HG02970 (cell line): ENCODE measurements at regions not wholly inside any gene's neighbourhood (a gene's known extent, or its start where the extent isn't known, plus 50 kb on each side); places are given as distances from the start of the nearest gene placed in this dataset.
"Not testable (repeated sequence)": the region's sequence is repeated elsewhere in the genome, so short reads cannot be mapped to it uniquely, and the experiment has no call there.

Experiments
- ATAC-seq: cut with Tn5 transposase; IDR thresholded peaks from one replicate; pipeline ENCODE4 v1.9.1; 2021; ENCODE audit warnings: mild to moderate bottlenecking, moderate library complexity, moderate number of reproducible peaks; ENCODE audit not compliant: unreplicated experiment, low FRiP score

GRCh38 chr6:8845690-8846089 is 410.3 kb upstream of the SLC35B3 start:
- ATAC-seq = no peak

GRCh38 chr6:8844968-8845367 is 409.6 kb upstream of the SLC35B3 start:
- no peak for ATAC-seq

- no peak for ATAC-seq
These were observed 404.3 kb upstream of the SLC35B3 start for GRCh38 chr6:8839626-8840025.

GRCh38 chr6:8837343-8837742 is 402.0 kb upstream of the SLC35B3 start:
- ATAC-seq = no peak

GRCh38 chr6:8832695-8833094 is 397.4 kb upstream of the SLC35B3 start:
- not testable (repeated sequence) for ATAC-seq

- ATAC-seq = no peak
These were observed 396.2 kb upstream of the SLC35B3 start for GRCh38 chr6:8831366-8832152.

GRCh38 chr6:8830794-8831193 is 395.4 kb upstream of the SLC35B3 start:
- ATAC-seq = no peak

GRCh38 chr6:8829796-8830195 is 394.5 kb upstream of the SLC35B3 start:
- no peak for ATAC-seq

- ATAC-seq = no peak
These were observed 394.0 kb upstream of the SLC35B3 start for GRCh38 chr6:8829296-8829695.

GRCh38 chr6:8828376-8828775 is 393.0 kb upstream of the SLC35B3 start:
- ATAC-seq = no peak

- no peak for ATAC-seq
These were observed 390.4 kb upstream of the SLC35B3 start for GRCh38 chr6:8825726-8826125.

- no peak for ATAC-seq
These were observed 386.6 kb upstream of the SLC35B3 start for GRCh38 chr6:8821981-8822381.

GRCh38 chr6:8820313-8820712 is 385.0 kb upstream of the SLC35B3 start:
- ATAC-seq = no peak

GRCh38 chr6:8819446-8819845 is 384.1 kb upstream of the SLC35B3 start:
- ATAC-seq = no peak

- ATAC-seq = no peak
These were observed 379.2 kb upstream of the SLC35B3 start for GRCh38 chr6:8814440-8815000.

- ATAC-seq = no peak
These were observed 375.0 kb upstream of the SLC35B3 start for GRCh38 chr6:8810325-8810724.

GRCh38 chr6:8809662-8810061 is 374.3 kb upstream of the SLC35B3 start:
- no peak for ATAC-seq

- ATAC-seq = no peak
These were observed 367.9 kb upstream of the SLC35B3 start for GRCh38 chr6:8803181-8803760.

GRCh38 chr6:8802397-8802796 is 367.1 kb upstream of the SLC35B3 start:
- not testable (repeated sequence) for ATAC-seq

- ATAC-seq = no peak
These were observed 359.1 kb upstream of the SLC35B3 start for GRCh38 chr6:8794420-8794819.

GRCh38 chr6:8789878-8790277 is 354.5 kb upstream of the SLC35B3 start:
- no peak for ATAC-seq

- ATAC-seq = no peak
These were observed 349.9 kb upstream of the SLC35B3 start for GRCh38 chr6:8785223-8785622.
